Esophagus squamous epithelium (tissue), 5 donors: ENCODE measurements at regions not wholly inside any gene's neighbourhood (a gene's known extent, or its start where the extent isn't known, plus 50 kb on each side); places are given as distances from the start of the nearest gene placed in this dataset.

Experiments
- DNase-seq: peaks from one replicate; lab custom pipeline; 2025; lab: John Stamatoyannopoulos, UW
- H3K27ac ChIP-seq, 4 donors: fragments of 200-600 bp; sonication (generic); one replicate each; pipeline ENCODE4 v1.5.1; 2016 to 2019; ENCODE audit warnings: mild to moderate bottlenecking in 1 of 4
- H3K27me3 ChIP-seq, 4 donors: fragments of 200-600 bp; sonication (generic); 1 replicate in 3 of 4; 2 replicates in 1 of 4; pipeline versions ENCODE4 v1.5.1 to v1.6.0; 2017 to 2021; ENCODE audit warnings: antibody characterized with exemption in 1 of 4
- H3K36me3 ChIP-seq, 3 donors: fragments of 200-600 bp; sonication (generic); one replicate each; pipeline ENCODE4 v1.5.1; 2016 to 2019
- H3K4me1 ChIP-seq, 3 donors: fragments of 200-600 bp; sonication (generic); one replicate each; pipeline ENCODE4 v1.5.1; 2017 to 2019
- H3K4me3 ChIP-seq, 4 donors: fragments of 200-600 bp; sonication (generic); 1 replicate in 3 of 4; 2 replicates in 1 of 4; pipeline ENCODE4 v1.5.1; 2016 to 2019; ENCODE audit warnings: mild to moderate bottlenecking in 2 of 4, moderate library complexity in 1 of 4
- H3K9me3 ChIP-seq, 3 donors: fragments of 200-600 bp; sonication (generic); one replicate each; pipeline ENCODE4 v1.5.1; 2016 to 2019
- CTCF ChIP-seq, 6 experiments: fragments of 450-650 bp in 4 of 6; fragments of 200-600 bp in 2 of 6; sonication (generic) in 2 of 6; IDR thresholded peaks; one replicate each; pipeline ENCODE4 v1.5.1; 2016 to 2019; ENCODE audit warnings: antibody characterized with exemption in 6 of 6, mild to moderate bottlenecking in 4 of 6, moderate library complexity in 4 of 6
- POLR2A ChIP-seq, 4 donors: fragments of 450-650 bp; IDR thresholded peaks; one replicate each; pipeline ENCODE4 v1.6.1; 2017; ENCODE audit warnings: antibody characterized with exemption in 4 of 4, mild to moderate bottlenecking in 4 of 4, moderate library complexity in 3 of 4
- WGBS, 2 donors: methylation state at CpG; one replicate each; pipeline ENCODE4 v1.1.5; 2018; 5-methylcytosine and 5-hydroxymethylcytosine counted together
- intact Hi-C: fragments of 100-400 bp; cut with DNase I; formaldehyde crosslinking; loops from one replicate; pipeline ENCODE4 v1.15.0; 2022
- donor health status: DM: yes; HTN: yes; CAD: no.

GRCh38 chr2:12318427-12319057 is 398.2 kb upstream of the TRIB2 start:
- intact Hi-C loops: no loop called here
- WGBS, 2 donors: 52 to 55% methylated on average over 8 of the region's 8 CpGs

GRCh38 chr2:12320027-12320734 is 396.6 kb upstream of the TRIB2 start:
- TF ChIP-seq CTCF (IDR thresholded peaks at IDR 0.05): no peak
- no peak for TF ChIP-seq POLR2A (IDR thresholded peaks at IDR 0.05)
- intact Hi-C loops: no loop called here
- no peak for DNase-seq
- Histone ChIP-seq H3K27ac (no peak overlapping the region), H3K4me3 (no peak overlapping the region), H3K27me3 (peaks cover 0 to 39% (median 0%) of the 10 kb centered on the region in 4 donors), H3K36me3 (no peaks in the 10 kb centered on the region), H3K4me1 (peaks cover 7 to 19% (median 9%) of the 10 kb centered on the region in 3 donors), H3K9me3 (no peaks in the 10 kb centered on the region)
- WGBS, 2 donors: 78 to 79% methylated on average over 7 of the region's 7 CpGs

More at GRCh38 chr2:12318427-12319057, 398.2 kb upstream of the TRIB2 start:
- peak overlapping the region; percentile 39 to 76 (median 65) for H3K27ac ChIP-seq
- peaks cover 9 to 19% (median 12%) of the 10 kb centered on the region in 3 donors for H3K4me1 ChIP-seq
- no peak overlapping the region for H3K4me3 ChIP-seq
- no peak for DNase-seq
- TF ChIP-seq CTCF (IDR thresholded peaks at IDR 0.05): no peak
- TF ChIP-seq POLR2A (IDR thresholded peaks at IDR 0.05): no peak
- no peaks in the 10 kb centered on the region for H3K9me3 ChIP-seq
- H3K36me3 ChIP-seq: no peaks in the 10 kb centered on the region
- peaks cover 0 to 55% (median 0%) of the 10 kb centered on the region in 4 donors for H3K27me3 ChIP-seq

- Histone ChIP-seq H3K4me3 (no peak overlapping the region), H3K36me3 (no peaks in the 10 kb centered on the region), H3K4me1 (peaks cover 7 to 19% (median 9%) of the 10 kb centered on the region in 3 donors), H3K27ac (peak overlapping the region in 1 of 4 donors; percentile 11), H3K27me3 (peaks cover 0 to 36% (median 0%) of the 10 kb centered on the region in 4 donors), H3K9me3 (no peaks in the 10 kb centered on the region)
- TF ChIP-seq CTCF (IDR thresholded peaks at IDR 0.05) (no peak), POLR2A (IDR thresholded peaks at IDR 0.05) (no peak)
- no peak for DNase-seq
- 41 to 59% methylated on average over 6 to 7 of the region's 7 CpGs for WGBS, 2 donors
- intact Hi-C loops: no loop called here
Measured at GRCh38 chr2:12320991-12321641, 395.6 kb upstream of the TRIB2 start.

- Histone ChIP-seq H3K27ac (no peak overlapping the region), H3K9me3 (no peaks in the 10 kb centered on the region), H3K4me3 (no peak overlapping the region), H3K4me1 (peaks cover 7 to 18% (median 9%) of the 10 kb centered on the region in 3 donors), H3K27me3 (peaks cover 0 to 39% (median 1%) of the 10 kb centered on the region in 4 donors), H3K36me3 (no peaks in the 10 kb centered on the region)
- DNase-seq: no peak
- WGBS, 2 donors: 88 to 96% methylated on average over 2 of the region's 2 CpGs
- intact Hi-C loops: no loop called here
- TF ChIP-seq POLR2A (IDR thresholded peaks at IDR 0.05): no peak
- TF ChIP-seq CTCF (IDR thresholded peaks at IDR 0.05): no peak
Measured at GRCh38 chr2:12321886-12322285, 394.9 kb upstream of the TRIB2 start.

- intact Hi-C loops: no loop called here
- WGBS, 2 donors: 78 to 87% methylated on average over 9 of the region's 9 CpGs
- TF ChIP-seq CTCF (IDR thresholded peaks at IDR 0.05): no peak
- TF ChIP-seq POLR2A (IDR thresholded peaks at IDR 0.05): no peak
- no peak for DNase-seq
- Histone ChIP-seq H3K36me3 (no peaks in the 10 kb centered on the region), H3K27me3 (peaks cover 0 to 14% (median 2%) of the 10 kb centered on the region in 4 donors), H3K27ac (no peak overlapping the region), H3K9me3 (no peaks in the 10 kb centered on the region), H3K4me3 (no peak overlapping the region), H3K4me1 (no peaks in the 10 kb centered on the region)
Measured at GRCh38 chr2:12325806-12326205, 390.9 kb upstream of the TRIB2 start.
